Neuronal stem cell (in vitro differentiated cells): ENCODE measurements at regions not wholly inside any gene's neighbourhood (a gene's known extent, or its start where the extent isn't known, plus 50 kb on each side); places are given as distances from the start of the nearest gene placed in this dataset.

Experiments used
- DNase-seq: peaks from one replicate; pipeline ENCODE4 v3.0.0-alpha.2; 2013; ENCODE audit warnings: low spot score
- H2AFZ ChIP-seq: one replicate; pipeline ENCODE4 v1.6.1; 2013; ENCODE audit warnings: mild to moderate bottlenecking, low read length, inconsistent platforms
- H2AK5ac ChIP-seq: 2 replicates; pipeline ENCODE4 v1.6.1; 2013; ENCODE audit warnings: low read depth, mild to moderate bottlenecking, inconsistent platforms, low read length, moderate library complexity, mixed read lengths
- H2BK120ac ChIP-seq: 2 replicates; pipeline ENCODE4 v1.6.1; 2013; ENCODE audit warnings: low read depth, mild to moderate bottlenecking, inconsistent platforms, low read length, moderate library complexity, mixed read lengths
- H2BK12ac ChIP-seq: one replicate; pipeline ENCODE4 v1.6.1; 2013; ENCODE audit warnings: low read length, inconsistent platforms
- H2BK15ac ChIP-seq: 2 replicates; pipeline ENCODE4 v1.6.1; 2013; ENCODE audit warnings: mild to moderate bottlenecking, low read length, inconsistent platforms, mixed read lengths
- H2BK5ac ChIP-seq: one replicate; pipeline ENCODE4 v1.6.1; 2013; ENCODE audit warnings: inconsistent platforms, mild to moderate bottlenecking, low read length, moderate library complexity
- H3K14ac ChIP-seq: one replicate; pipeline ENCODE4 v1.6.1; 2013; ENCODE audit warnings: low read length, inconsistent platforms
- H3K18ac ChIP-seq: 2 replicates; pipeline ENCODE4 v1.6.1; 2013; ENCODE audit warnings: low read length, inconsistent platforms
- H3K23ac ChIP-seq: 2 replicates; pipeline ENCODE4 v1.6.1; 2013; ENCODE audit warnings: low read depth, mild to moderate bottlenecking, mixed read lengths, low read length, inconsistent platforms; ENCODE audit not compliant: poor library complexity
- H3K27ac ChIP-seq: replicated peaks from 3 replicates; pipeline ENCODE4 v1.5.1; 2013; ENCODE audit warnings: low read length, inconsistent platforms
- H3K27me3 ChIP-seq, 3 experiments: 2 replicates each; pipeline ENCODE4 v1.6.1; 2013; ENCODE audit warnings: low read length in 3 of 3, mild to moderate bottlenecking in 2 of 3, inconsistent platforms in 1 of 3, low read depth in 1 of 3, mixed read lengths in 1 of 3, moderate library complexity in 1 of 3; ENCODE audit not compliant: control insufficient read depth in 3 of 3, insufficient read depth in 3 of 3
- H3K36me3 ChIP-seq, 2 donors: replicated peaks in 1 of 2; 2 replicates each; pipeline ENCODE4 v1.6.1; 2013; ENCODE audit warnings: low read length in 2 of 2; ENCODE audit not compliant: control insufficient read depth in 2 of 2, insufficient read depth in 2 of 2
- H3K4ac ChIP-seq: 2 replicates; pipeline ENCODE4 v1.6.1; 2013; ENCODE audit warnings: inconsistent platforms, mild to moderate bottlenecking, low read length, moderate library complexity
- H3K4me1 ChIP-seq, 2 donors: 1 replicate in 1 of 2; 2 replicates in 1 of 2; pipeline ENCODE4 v1.6.1; 2013; ENCODE audit warnings: low read length in 2 of 2, low read depth in 1 of 2; ENCODE audit not compliant: control insufficient read depth in 2 of 2, insufficient read depth in 1 of 2
- H3K4me2 ChIP-seq: one replicate; pipeline ENCODE4 v1.6.1; 2013; ENCODE audit warnings: mild to moderate bottlenecking, low read length, inconsistent platforms; ENCODE audit not compliant: insufficient read depth, poor library complexity, severe bottlenecking
- H3K4me3 ChIP-seq, 2 donors: 2 replicates each; pipeline ENCODE4 v1.5.1; 2013; ENCODE audit warnings: low read length in 2 of 2, mild to moderate bottlenecking in 2 of 2, inconsistent platforms in 1 of 2, moderate library complexity in 1 of 2
- H3K79me1 ChIP-seq: one replicate; pipeline ENCODE4 v1.6.1; 2013; ENCODE audit warnings: low read depth, mild to moderate bottlenecking, inconsistent platforms, low read length, moderate library complexity
- H3K9ac ChIP-seq: one replicate; pipeline ENCODE4 v1.6.1; 2013; ENCODE audit warnings: mild to moderate bottlenecking, low read depth, low read length, inconsistent platforms; ENCODE audit not compliant: poor library complexity
- H3K9me3 ChIP-seq, 2 donors: replicated peaks in 1 of 2; 2 replicates each; pipeline versions ENCODE3 to v1.6.1; 2013; ENCODE audit warnings: low read length in 2 of 2, mild to moderate bottlenecking in 2 of 2, inconsistent platforms in 1 of 2, low read depth in 1 of 2, mixed read lengths in 1 of 2, moderate library complexity in 1 of 2; ENCODE audit not compliant: control insufficient read depth in 2 of 2, insufficient read depth in 1 of 2
- H4K8ac ChIP-seq: one replicate; pipeline ENCODE4 v1.6.1; 2013; ENCODE audit warnings: low read depth, mild to moderate bottlenecking, inconsistent platforms, low read length, moderate library complexity
- H4K91ac ChIP-seq: one replicate; pipeline ENCODE4 v1.6.1; 2013; ENCODE audit warnings: low read length, low read depth, mild to moderate bottlenecking, inconsistent platforms; ENCODE audit not compliant: poor library complexity
- WGBS, 2 donors: extraction: QIAGEN DNeasy Blood & Tissue Kit; methylation state at CpG; one replicate each; pipeline ENCODE4 v1.1.7; 2013; ENCODE audit warnings: missing lambda C conversion rate in 2 of 2, mixed read lengths in 1 of 2; ENCODE audit not compliant: insufficient read length in 2 of 2, insufficient replicate concordance in 1 of 2; ENCODE audit errors: extremely low coverage in 2 of 2; 5-methylcytosine and 5-hydroxymethylcytosine counted together

GRCh38 chr3:164677317-164677716 is 401.0 kb downstream of the SI start:
- WGBS, 2 donors: no CpG with 5 or more reads among the region's 4 CpGs
- Histone ChIP-seq H2AK5ac (no peak overlapping the region), H4K8ac (no peak overlapping the region), H3K27ac (no peak overlapping the region), H3K4ac (no peak overlapping the region), H3K14ac (no peak overlapping the region), H3K79me1 (no peaks in the 10 kb centered on the region), H3K4me1 (no peaks in the 10 kb centered on the region), H2AFZ (no peak overlapping the region), H3K4me2 (no peak overlapping the region), H3K18ac (no peak overlapping the region), H3K23ac (no peak overlapping the region), H2BK120ac (no peak overlapping the region), H2BK5ac (no peak overlapping the region), H3K36me3 (no peaks in the 10 kb centered on the region), H3K9ac (no peak overlapping the region), H4K91ac (no peak overlapping the region), H3K4me3 (no peak overlapping the region), H3K27me3 (no peaks in the 10 kb centered on the region), H3K9me3 (no peaks in the 10 kb centered on the region), H2BK12ac (no peak overlapping the region), H2BK15ac (no peak overlapping the region)
- no peak for DNase-seq

GRCh38 chr3:164673738-164674137 is 404.6 kb downstream of the SI start:
- no peak overlapping the region for H2BK15ac ChIP-seq
- WGBS, 2 donors: no CpG with 5 or more reads among the region's 2 CpGs

GRCh38 chr3:164658125-164658524 is 420.2 kb downstream of the SI start:
- no peaks in the 10 kb centered on the region for H3K36me3 ChIP-seq
- no peak overlapping the region for H2AK5ac ChIP-seq
- DNase-seq: no peak
- no peak overlapping the region for H3K27ac ChIP-seq
- H3K18ac ChIP-seq: no peak overlapping the region
- no peak overlapping the region for H2BK120ac ChIP-seq
- H3K23ac ChIP-seq: no peak overlapping the region
- H2BK5ac ChIP-seq: no peak overlapping the region
- no peak overlapping the region for H4K91ac ChIP-seq
- H3K14ac ChIP-seq: no peak overlapping the region
- H2BK15ac ChIP-seq: no peak overlapping the region
- H2AFZ ChIP-seq: no peak overlapping the region
- H3K9ac ChIP-seq: no peak overlapping the region
- H3K79me1 ChIP-seq: no peaks in the 10 kb centered on the region
- no peak overlapping the region for H3K4me2 ChIP-seq
- H3K9me3 ChIP-seq: no peaks in the 10 kb centered on the region
- H3K4me1 ChIP-seq: no peaks in the 10 kb centered on the region
- WGBS, 2 donors: no CpG with 5 or more reads among the region's 1 CpG
- H2BK12ac ChIP-seq: no peak overlapping the region
- no peak overlapping the region for H4K8ac ChIP-seq
- no peak overlapping the region for H3K4me3 ChIP-seq
- no peaks in the 10 kb centered on the region for H3K27me3 ChIP-seq
- no peak overlapping the region for H3K4ac ChIP-seq

More at GRCh38 chr3:164673738-164674137, 404.6 kb downstream of the SI start:
- Histone ChIP-seq H3K4me2 (no peak overlapping the region), H3K4me3 (no peak overlapping the region), H3K27ac (no peak overlapping the region), H2BK120ac (no peak overlapping the region), H3K36me3 (no peaks in the 10 kb centered on the region), H3K14ac (no peak overlapping the region), H2AK5ac (no peak overlapping the region), H3K27me3 (no peaks in the 10 kb centered on the region), H3K9ac (no peak overlapping the region), H2BK12ac (no peak overlapping the region), H2AFZ (no peak overlapping the region), H3K18ac (no peak overlapping the region), H3K9me3 (no peaks in the 10 kb centered on the region), H4K91ac (no peak overlapping the region), H3K79me1 (no peaks in the 10 kb centered on the region), H3K4me1 (no peaks in the 10 kb centered on the region), H3K4ac (no peak overlapping the region), H3K23ac (no peak overlapping the region), H2BK5ac (no peak overlapping the region), H4K8ac (no peak overlapping the region)
- DNase-seq: no peak

GRCh38 chr3:164657631-164658030 is 420.7 kb downstream of the SI start:
- H3K27me3 ChIP-seq: no peaks in the 10 kb centered on the region
- no peak overlapping the region for H3K27ac ChIP-seq
- H3K23ac ChIP-seq: no peak overlapping the region
- no peak overlapping the region for H3K9ac ChIP-seq
- H2BK15ac ChIP-seq: no peak overlapping the region
- H2BK120ac ChIP-seq: no peak overlapping the region
- H3K79me1 ChIP-seq: no peaks in the 10 kb centered on the region
- no peaks in the 10 kb centered on the region for H3K36me3 ChIP-seq
- no peak overlapping the region for H2BK12ac ChIP-seq
- H3K4me2 ChIP-seq: no peak overlapping the region
- no peak overlapping the region for H2BK5ac ChIP-seq
- no peak overlapping the region for H4K91ac ChIP-seq
- H3K4me3 ChIP-seq: no peak overlapping the region
- H4K8ac ChIP-seq: no peak overlapping the region
- H3K4me1 ChIP-seq: no peaks in the 10 kb centered on the region
- H3K14ac ChIP-seq: no peak overlapping the region
- no peak overlapping the region for H3K4ac ChIP-seq
- no peaks in the 10 kb centered on the region for H3K9me3 ChIP-seq
- DNase-seq: no peak
- H2AFZ ChIP-seq: no peak overlapping the region
- no peak overlapping the region for H3K18ac ChIP-seq
- H2AK5ac ChIP-seq: no peak overlapping the region
- WGBS, 2 donors: no CpG with 5 or more reads among the region's 3 CpGs
